IMR-90 (cell line): ENCODE measurements at regions not wholly inside any gene's neighbourhood (a gene's known extent, or its start where the extent isn't known, plus 50 kb on each side); places are given as distances from the start of the nearest gene placed in this dataset.

ENCODE experiments used
- POLR2A ChIP-seq: IDR thresholded peaks from 2 replicates; pipeline ENCODE4 v1.6.1; 2012; ENCODE audit warnings: mild to moderate bottlenecking, low read depth, low read length
- TF ChIP-seq, protein P1 (sequence below): conservative IDR thresholded peaks from 2 replicates; pipeline ENCODE4 v1.5.1; 2012; ENCODE audit warnings: mild to moderate bottlenecking, low read depth, low read length, improper control_type of control experiment
- TF ChIP-seq, protein P2 (sequence below): fragments of 150-350 bp; IDR thresholded peaks from 2 replicates; pipeline ENCODE4 v1.6.1; 2016; ENCODE audit warnings: low read depth, mild to moderate bottlenecking, low read length, moderate library complexity, borderline replicate concordance

DNA sequence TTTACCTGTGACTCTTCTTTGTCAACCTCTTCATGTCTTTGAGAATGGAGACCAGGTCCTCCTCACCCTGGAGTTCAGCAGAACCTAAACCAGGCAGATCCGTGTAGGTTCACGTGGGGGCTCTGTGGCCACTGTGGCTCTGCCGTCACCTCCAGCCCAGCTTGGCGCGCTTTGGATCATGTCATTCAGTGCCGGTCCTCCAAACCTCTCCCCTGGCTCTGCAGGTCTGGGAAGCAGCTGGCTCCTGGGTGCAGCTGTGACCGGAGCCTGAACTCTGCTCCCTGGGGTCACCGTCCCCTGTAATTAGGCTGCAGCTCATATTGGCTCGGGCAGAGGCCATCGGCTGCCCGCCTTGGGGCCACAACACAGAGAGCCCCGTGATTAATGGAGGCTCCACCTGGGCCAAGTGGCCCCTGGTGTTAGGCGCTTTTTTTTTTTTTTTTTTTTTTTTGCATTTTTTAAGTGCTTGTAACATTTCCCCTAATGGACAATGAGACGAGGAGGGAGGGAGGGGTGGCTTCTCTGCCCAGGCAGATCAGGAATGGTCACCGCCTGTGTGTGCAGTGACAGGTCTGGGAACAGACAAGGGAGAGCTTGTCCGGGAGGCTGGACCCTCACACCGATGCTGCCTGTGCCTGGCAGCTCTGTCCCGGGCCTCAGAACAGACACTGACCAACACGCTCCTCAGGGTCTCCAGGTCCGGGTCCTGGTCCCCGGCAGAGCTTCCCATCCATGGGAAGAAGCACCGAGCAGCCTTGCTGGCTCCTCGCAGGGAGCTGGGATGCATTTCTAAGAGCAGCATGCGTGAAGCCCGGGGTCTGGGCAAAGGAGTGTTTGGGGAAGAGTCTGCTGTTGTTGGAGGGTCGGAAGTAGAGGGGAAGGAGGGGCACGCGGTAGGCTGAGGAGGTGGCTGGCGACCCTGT, 247.9 kb downstream of the SEC14L1 start:
- TF ChIP-seq, protein P1, sequence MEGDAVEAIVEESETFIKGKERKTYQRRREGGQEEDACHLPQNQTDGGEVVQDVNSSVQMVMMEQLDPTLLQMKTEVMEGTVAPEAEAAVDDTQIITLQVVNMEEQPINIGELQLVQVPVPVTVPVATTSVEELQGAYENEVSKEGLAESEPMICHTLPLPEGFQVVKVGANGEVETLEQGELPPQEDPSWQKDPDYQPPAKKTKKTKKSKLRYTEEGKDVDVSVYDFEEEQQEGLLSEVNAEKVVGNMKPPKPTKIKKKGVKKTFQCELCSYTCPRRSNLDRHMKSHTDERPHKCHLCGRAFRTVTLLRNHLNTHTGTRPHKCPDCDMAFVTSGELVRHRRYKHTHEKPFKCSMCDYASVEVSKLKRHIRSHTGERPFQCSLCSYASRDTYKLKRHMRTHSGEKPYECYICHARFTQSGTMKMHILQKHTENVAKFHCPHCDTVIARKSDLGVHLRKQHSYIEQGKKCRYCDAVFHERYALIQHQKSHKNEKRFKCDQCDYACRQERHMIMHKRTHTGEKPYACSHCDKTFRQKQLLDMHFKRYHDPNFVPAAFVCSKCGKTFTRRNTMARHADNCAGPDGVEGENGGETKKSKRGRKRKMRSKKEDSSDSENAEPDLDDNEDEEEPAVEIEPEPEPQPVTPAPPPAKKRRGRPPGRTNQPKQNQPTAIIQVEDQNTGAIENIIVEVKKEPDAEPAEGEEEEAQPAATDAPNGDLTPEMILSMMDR: no peak
- TF ChIP-seq, protein P2, sequence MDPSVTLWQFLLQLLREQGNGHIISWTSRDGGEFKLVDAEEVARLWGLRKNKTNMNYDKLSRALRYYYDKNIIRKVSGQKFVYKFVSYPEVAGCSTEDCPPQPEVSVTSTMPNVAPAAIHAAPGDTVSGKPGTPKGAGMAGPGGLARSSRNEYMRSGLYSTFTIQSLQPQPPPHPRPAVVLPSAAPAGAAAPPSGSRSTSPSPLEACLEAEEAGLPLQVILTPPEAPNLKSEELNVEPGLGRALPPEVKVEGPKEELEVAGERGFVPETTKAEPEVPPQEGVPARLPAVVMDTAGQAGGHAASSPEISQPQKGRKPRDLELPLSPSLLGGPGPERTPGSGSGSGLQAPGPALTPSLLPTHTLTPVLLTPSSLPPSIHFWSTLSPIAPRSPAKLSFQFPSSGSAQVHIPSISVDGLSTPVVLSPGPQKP: no peak
- no peak for TF ChIP-seq POLR2A
